NB4 (cell line): ENCODE measurements at regions not wholly inside any gene's neighbourhood (a gene's known extent, or its start where the extent isn't known, plus 50 kb on each side); places are given as distances from the start of the nearest gene placed in this dataset.

ENCODE experiments used
- DNase-seq: peaks from one replicate; pipeline ENCODE4 v3.0.0; 2010; ENCODE audit warnings: low read depth
- H3K4me3 ChIP-seq: one replicate; pipeline ENCODE4 v1.5.1; 2011; ENCODE audit warnings: mild to moderate bottlenecking, low read depth, low read length, moderate library complexity
- MYC ChIP-seq: IDR thresholded peaks from 2 replicates; pipeline ENCODE4 v1.6.1; 2011; ENCODE audit warnings: low read depth, low read length
- POLR2A ChIP-seq: IDR thresholded peaks from 2 replicates; pipeline ENCODE4 v1.6.1; 2011; ENCODE audit warnings: mild to moderate bottlenecking; ENCODE audit not compliant: insufficient read length; ENCODE audit errors: extremely low read depth
- TF ChIP-seq, protein P1 (sequence below): IDR thresholded peaks from 2 replicates; pipeline ENCODE4 v1.6.1; 2011; ENCODE audit warnings: low read depth, low read length
- TF ChIP-seq, protein P2 (sequence below): IDR thresholded peaks from one replicate; pipeline ENCODE4 v1.5.1; 2012; ENCODE audit warnings: low read depth, low read length

DNA sequence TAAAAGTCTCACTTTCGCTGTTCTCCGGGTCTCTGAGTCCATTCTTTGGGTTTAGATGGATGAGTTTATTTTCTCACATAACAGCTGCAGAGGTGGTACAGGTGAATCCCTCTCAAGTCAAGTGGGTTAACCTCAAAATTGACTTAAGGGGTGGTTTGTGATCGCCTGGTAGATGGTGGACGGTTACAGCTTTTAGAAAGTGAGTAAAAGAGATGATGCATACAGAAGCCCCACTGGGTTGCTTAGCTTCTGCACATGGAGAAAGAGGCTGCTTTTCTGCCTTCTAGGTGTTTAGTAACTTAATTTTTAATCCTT lies 146.7 kb downstream of the TRIM27 start:
- no peak for TF ChIP-seq MYC
- TF ChIP-seq, protein P1, sequence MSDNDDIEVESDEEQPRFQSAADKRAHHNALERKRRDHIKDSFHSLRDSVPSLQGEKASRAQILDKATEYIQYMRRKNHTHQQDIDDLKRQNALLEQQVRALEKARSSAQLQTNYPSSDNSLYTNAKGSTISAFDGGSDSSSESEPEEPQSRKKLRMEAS: no peak
- TF ChIP-seq, protein P2, sequence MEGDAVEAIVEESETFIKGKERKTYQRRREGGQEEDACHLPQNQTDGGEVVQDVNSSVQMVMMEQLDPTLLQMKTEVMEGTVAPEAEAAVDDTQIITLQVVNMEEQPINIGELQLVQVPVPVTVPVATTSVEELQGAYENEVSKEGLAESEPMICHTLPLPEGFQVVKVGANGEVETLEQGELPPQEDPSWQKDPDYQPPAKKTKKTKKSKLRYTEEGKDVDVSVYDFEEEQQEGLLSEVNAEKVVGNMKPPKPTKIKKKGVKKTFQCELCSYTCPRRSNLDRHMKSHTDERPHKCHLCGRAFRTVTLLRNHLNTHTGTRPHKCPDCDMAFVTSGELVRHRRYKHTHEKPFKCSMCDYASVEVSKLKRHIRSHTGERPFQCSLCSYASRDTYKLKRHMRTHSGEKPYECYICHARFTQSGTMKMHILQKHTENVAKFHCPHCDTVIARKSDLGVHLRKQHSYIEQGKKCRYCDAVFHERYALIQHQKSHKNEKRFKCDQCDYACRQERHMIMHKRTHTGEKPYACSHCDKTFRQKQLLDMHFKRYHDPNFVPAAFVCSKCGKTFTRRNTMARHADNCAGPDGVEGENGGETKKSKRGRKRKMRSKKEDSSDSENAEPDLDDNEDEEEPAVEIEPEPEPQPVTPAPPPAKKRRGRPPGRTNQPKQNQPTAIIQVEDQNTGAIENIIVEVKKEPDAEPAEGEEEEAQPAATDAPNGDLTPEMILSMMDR: no peak
- no peak for TF ChIP-seq POLR2A
- no peak for DNase-seq
- H3K4me3 ChIP-seq: no peak overlapping the region

DNA sequence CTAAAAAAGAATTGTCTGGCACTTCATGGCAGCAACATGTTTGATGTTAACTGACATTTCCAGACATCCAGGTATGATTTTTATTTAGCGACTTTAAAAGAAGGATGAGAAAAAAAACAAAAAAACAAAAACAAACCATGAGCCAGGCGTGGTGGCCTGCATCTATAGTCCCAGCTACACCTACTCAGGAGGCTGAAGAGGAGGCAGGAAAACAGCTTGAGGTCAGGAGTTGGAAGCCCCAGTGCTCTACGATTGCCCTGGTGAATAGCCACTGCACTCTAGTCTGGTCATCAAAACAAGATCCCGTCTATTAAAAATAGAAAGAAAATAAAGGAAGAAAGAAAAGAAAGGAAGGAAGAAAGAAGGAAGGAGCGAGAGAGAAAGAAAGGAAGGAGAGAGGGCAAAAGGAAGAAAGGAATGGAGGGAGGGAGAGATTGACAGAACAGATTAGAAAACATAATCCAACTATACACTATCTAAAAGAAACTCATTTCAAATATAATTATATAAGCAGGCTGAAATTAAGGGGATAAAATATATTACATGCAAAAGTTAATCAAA lies 141.6 kb downstream of the TRIM27 start:
- TF ChIP-seq MYC: no peak
- TF ChIP-seq, protein P1: no peak
- no peak for TF ChIP-seq POLR2A
- TF ChIP-seq, protein P2: no peak
- no peak overlapping the region for H3K4me3 ChIP-seq
- DNase-seq: no peak

DNA sequence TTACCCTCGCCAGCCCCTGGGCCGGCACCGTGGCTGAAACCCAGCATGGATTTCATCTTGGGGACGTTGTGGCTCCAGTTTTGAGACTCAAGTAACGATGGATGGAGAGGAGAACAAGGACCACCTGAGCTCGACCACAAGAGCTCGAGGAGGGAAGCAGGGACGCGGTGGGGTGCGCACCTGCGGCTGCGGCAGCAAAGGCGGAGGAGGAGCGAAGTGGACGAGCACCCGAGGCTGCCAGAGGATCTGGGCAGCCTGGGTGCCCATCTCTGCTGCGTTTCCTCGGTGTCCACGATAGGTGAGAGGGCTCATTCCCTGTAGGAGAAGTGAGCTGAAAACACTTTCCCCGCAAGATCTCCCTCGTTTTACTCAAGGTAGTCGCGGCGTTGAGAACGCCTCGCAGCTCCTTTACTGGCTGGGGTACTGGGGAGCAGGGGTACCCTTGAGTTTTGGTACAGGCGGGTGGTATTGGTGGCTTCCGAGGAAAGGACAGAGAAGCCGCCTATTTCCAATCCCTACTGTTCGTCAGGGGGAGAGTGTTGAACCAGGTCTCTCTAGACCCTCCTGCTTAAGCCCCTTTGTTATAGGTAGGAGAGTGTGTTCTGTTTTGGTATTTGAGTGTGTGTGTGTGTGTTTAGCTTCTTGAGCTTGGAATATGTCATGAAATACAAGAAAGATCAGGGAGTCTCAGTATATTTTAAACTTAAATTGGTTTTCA lies 137.7 kb downstream of the TRIM27 start:
- H3K4me3 ChIP-seq: no peak overlapping the region
- no peak for DNase-seq
- TF ChIP-seq POLR2A (no peak), MYC (no peak)
- TF ChIP-seq, protein P1: no peak
- TF ChIP-seq, protein P2: no peak

DNA sequence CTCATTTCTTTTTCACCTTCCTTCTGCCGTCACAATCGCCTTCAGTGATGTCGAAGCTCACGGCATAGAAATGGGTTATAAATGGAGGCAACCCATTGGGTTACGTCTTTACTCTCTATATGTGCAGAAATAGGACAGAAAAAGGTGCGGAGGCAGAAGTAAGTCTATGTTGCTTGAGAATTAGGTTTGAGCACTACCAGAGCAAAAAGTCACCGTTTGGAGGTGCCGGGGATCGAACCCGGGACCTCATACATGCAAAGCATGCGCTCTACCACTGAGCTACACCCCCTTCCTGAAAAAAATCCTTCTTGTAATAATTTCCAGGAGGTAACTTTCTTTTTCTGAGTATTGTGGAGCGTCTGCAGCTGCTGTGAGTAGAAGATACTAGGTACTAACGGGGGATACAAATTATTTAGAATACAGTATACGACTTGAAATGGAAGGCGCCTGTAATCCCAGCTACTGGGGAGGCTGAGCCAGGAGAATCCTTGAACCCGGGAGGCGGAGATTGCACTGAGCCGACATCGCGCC lies 134.2 kb downstream of the TRIM27 start:
- peak; percentile 80 for DNase-seq
- peak overlapping the region; percentile 73 for H3K4me3 ChIP-seq
- TF ChIP-seq, protein P1: no peak
- TF ChIP-seq MYC: no peak
- TF ChIP-seq POLR2A: no peak
- TF ChIP-seq, protein P2: no peak

DNA sequence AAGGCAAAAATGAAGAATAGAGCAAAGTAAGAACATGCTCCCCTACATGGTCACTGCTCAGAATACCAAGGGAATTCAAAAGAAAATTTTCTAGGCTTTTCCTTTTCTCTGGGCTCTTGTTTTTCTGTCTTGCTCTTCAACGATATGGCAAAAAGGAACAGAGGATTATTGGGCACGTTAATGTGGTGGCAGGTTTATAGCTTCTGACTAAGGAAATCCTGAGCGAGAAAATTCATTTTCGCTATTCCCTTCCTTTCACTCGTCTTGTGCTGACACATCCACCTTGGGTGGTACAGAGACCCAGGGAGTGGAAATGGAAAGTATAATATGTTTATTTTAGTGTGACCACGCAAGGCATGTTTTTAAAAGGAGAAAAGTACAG lies 132.8 kb downstream of the TRIM27 start:
- peak overlapping the region; percentile 73 for H3K4me3 ChIP-seq
- DNase-seq: no peak
- no peak for TF ChIP-seq POLR2A
- TF ChIP-seq, protein P1: no peak
- TF ChIP-seq, protein P2: no peak
- TF ChIP-seq MYC: no peak
